GM21825 (cell line): ENCODE measurements at regions not wholly inside any gene's neighbourhood (a gene's known extent, or its start where the extent isn't known, plus 50 kb on each side); places are given as distances from the start of the nearest gene placed in this dataset.
"Not testable (repeated sequence)": the region's sequence is repeated elsewhere in the genome, so short reads cannot be mapped to it uniquely, and the experiment has no call there.

Source experiments
- ATAC-seq: cut with Tn5 transposase; IDR thresholded peaks from one replicate; pipeline ENCODE4 v1.9.1; 2021; ENCODE audit warnings: mild to moderate bottlenecking, moderate library complexity; ENCODE audit not compliant: unreplicated experiment

DNA sequence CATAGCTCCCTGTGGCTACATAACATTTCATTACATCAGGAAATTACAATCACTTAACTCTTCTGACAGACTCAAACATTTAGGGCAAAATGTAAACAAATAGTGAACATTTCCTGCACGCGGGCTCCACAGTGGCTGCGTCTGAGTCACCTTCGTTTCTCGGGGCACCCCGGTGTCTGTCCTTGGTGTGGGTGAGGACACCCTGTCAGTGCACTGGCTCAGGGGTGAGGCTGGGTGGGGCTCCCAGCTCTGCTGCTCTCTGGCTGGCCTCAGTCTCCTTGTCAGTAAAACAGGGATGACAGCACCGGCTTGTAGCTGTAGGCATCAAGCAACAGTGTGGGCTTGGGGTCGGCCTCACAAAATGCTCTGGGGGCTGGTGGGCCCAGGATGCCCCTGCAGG, 237.1 kb upstream of the SHH start:
- no peak for ATAC-seq

GRCh38 chr7:156046031-156046560, 233.8 kb upstream of the SHH start:
- no peak for ATAC-seq

DNA sequence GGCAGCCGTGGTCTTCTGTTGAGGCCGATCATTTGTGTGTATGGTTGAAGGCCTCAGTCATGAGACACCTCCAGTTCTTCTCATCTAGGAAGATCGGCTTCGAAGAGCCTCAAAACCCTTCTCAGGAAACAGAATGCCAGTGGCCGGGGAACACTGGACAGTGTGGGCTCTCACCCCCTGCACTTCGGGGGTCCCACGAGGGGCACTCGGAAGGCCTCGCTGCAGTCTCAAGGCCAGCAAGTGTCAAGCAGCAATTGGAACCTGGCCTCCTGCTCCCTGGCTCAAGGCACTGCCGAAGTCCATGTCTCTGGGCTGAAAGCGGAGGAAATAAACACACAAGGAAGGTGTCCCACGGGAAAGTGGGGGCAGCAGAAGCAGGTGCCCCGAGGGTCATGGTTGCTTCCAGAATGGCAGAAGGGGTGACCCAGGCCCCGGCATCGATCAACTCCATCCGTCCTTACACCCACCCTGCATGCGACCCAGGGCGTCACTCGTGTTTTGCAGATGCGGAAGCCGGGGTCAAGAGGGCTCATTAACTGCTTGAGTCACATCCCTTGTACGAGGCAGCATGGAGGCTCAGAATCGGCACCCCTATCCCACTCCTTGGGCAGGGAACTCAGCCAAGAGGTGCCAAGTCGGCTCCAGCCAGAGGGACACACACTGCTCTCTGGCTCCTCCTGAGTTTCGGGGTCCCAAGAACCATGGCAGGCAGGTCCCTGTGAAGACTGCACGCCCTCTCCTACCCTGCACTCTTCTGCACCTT, 231.3 kb upstream of the SHH start:
- no peak for ATAC-seq

GRCh38 chr7:156041398-156041797, 229.1 kb upstream of the SHH start:
- no peak for ATAC-seq

DNA sequence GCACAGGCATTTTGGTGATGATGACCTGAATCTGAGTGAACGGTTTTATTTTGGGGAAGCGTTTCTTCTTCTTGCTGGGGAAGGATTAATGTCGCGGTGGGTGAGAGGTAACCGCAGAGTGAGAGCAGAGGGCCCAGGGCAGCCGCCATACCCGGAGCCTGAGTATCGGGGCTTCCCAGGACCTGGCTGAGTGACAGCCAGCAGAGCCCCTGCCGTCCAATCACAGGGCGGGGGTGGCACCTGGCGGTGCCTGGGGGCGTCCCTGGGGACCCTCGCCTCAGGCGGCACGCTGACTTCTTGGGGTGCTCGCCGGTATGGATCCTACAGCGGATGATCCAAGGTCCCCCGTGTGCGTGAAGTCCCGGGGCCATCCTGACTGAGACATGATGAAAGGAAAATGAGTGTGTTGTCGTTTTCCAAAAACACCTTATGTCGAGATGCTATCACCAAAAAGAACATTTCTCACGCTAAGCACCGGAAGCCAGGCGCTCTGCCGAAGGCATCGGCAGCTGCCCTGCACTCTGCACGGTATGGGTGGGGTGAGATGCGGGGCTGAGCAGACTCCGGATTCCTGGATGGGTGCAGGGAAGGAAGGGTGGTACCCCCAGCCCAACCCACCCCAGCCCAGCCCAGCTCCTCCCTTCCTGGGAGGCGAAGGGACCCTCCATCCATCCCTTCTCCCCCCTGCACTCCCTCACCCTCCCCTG, 227.9 kb upstream of the SHH start:
- no peak for ATAC-seq

DNA sequence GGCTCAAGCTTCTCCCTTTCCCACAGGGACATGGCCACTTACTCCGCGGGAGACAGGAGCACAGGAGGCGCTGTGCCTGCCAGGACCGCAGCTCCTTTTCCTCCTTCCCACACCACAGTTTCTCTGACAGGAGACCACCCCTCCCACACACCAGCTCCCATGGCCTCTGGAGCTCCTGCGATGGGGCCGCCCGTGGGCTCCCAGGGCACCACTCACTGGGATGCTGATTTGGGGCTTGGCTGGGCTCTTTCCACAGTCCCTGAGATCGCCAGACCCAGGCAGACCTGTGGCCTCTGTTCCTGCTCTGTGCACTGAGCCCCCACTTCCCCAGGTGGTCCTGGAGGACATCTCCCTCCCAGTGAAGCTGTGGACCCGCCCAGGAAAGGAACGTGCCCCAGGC, 226.9 kb upstream of the SHH start:
- ATAC-seq = no peak

DNA sequence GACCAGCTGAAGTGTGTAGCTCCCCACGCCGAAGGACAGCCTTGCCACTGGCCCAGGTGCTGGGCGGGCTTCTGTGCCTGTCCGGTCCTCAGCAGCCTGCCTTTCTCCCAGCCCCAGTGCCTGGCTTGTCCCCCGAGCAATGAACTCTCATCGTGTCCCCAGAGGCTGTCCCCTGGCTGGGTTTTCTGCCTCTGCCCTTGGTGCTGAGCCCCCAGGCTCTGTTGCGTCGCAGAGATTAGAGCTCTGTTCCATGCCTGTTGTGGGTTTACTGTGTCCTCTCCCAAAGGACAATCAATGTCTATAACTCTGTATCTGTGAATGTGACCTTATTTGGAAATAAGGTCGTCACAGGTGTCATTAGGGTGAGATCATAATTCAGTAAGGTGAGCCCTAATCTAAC, 226.1 kb upstream of the SHH start:
- no peak for ATAC-seq

- ATAC-seq = no peak
These were observed 223.9 kb upstream of the SHH start for GRCh38 chr7:156036153-156036552.

GRCh38 chr7:156035387-156035786, 223.1 kb upstream of the SHH start:
- not testable (repeated sequence) for ATAC-seq

DNA sequence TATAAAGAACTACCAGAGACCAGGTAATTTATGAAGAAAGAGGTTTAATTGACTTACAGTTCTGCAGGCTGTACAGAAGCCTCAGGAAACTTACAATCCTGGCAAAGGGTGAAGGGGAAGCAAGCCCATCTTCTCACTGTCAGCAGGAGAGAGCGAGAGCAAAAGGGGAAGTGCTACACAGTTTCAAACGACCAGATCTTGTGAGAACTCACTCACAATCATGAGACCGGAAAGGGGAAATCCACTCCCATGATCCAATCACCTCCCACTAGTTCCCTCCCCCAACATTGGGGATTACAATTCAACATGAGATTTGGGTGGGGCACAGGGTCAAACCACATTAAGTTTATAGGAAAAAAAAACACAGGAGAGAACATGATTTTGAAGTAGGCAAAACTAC, 222.1 kb upstream of the SHH start:
- ATAC-seq = peak; percentile 78

DNA sequence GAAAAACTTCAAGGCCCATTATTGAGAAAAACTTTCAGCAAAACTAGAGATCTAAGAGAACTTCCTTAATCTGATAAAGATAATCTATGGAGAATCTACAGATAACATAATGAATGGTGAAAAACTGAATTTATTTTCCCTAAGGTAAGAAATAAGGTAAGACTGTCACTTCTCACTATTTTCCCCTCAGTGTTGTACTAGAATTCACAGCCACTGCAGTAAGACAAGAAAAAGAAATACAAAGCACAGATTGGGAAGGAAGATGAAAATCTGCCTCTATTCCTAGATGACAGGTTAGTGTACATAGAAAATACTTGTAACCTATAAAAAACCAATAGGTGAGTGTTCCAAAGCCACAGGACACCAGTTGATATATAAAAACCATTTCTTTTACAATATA, 220.7 kb upstream of the SHH start:
- no peak for ATAC-seq

GRCh38 chr7:156031679-156032478, 219.6 kb upstream of the SHH start:
- no peak for ATAC-seq

- ATAC-seq = no peak
These were observed 217.3 kb upstream of the SHH start for GRCh38 chr7:156029460-156030007.

- no peak for ATAC-seq
These were observed 216.3 kb upstream of the SHH start for GRCh38 chr7:156028521-156028920.

DNA sequence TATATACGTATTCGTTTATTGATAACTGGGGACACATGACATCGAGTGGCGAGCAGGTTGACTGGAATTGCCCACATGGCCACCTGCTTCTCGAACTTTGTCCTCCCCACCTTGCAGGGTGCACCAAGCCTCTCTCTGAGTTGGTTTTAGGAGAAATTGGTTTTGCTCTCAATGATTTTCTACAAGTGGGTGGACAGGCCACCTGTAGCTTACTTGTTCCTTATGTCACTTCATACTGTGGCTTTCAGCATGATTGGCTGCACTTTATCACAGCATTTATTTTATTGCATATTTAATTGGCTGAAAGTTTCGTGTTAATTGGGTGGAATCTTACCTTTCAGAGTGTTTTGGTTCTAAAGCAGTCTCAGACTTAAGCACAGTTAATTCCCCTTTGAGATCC, 215.6 kb upstream of the SHH start:
- ATAC-seq = no peak

DNA sequence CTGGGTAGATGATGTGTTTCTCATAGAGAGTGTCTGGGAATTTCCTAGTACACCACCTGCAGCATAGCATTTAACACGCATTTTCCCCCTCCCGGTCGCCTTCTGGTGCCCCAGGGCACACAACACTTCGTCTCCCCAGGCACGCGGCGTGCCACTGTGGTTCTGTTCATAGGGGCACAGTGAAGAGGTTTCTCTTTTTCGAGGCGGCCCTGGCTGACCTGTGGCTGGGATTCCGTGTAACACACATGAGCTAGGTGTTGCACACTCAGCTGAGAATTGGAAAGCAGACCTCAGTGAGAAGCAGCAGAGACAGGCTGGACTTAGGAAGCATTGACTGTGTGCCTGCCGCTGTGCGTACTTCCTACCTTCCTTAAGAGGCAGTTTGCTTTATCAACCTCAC, 214.3 kb upstream of the SHH start:
- ATAC-seq = no peak

DNA sequence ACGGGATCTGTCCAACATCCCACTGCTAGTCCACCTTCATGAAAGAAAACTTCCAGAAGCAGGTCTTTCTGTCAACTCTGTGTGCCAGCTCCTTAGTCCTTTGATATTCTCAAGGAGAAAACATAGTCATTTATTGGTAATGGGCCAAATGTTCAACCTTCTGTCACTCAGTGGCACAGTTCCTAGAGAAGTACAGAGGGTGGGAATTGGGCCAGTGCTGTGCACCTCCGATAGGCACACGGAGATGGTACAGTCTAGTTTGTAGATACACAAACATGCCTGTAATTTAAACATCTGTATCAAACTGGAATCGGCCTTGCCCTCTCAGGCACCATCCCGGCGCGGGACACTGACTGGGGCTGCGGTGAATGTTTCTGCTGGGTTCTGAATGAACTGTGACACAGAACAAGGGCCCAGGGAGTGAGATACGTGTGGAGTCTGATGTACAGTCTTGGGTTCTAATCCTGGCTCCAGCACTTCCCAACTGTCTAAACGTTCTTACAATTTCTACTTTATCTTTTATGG, 213.9 kb upstream of the SHH start:
- ATAC-seq = no peak

DNA sequence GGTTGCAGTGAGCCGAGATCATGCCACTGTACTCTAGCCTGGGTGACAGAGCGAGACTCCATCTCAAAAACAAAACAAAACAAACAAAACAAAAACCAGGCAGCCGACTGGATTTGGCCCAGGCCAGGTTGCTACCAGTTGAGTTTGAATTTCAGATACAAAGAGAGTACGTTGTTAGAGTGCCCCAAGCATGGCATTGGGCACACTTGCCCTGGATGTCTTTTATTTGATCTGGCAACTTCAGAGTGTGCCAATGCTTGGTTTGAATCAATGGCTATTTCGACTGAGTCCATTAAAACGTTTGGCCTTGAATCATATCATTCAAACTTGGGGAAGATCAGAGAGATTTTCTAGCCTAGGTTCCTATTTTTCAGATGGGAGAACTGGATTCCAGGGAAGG, 213.4 kb upstream of the SHH start:
- ATAC-seq = no peak

DNA sequence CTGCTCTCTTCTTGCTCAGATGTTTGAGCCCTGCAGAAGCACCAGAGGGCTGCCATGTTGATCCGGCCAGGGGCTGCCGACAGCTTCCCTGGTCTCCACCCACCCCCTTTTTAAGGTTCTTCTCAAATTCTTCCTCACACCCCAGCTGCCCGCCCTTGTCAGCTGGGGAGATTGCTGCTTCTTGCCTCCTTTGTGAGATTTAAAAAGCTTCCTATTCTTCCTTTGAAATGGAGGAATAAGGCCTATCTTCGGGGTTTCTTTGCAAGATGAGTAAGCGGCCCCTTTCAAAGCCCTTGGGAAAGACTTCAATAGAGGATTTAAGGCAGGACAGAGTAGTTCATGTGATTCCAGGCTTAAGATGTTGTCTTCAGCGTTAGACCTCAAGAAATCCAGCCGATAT, 211.9 kb upstream of the SHH start:
- ATAC-seq = no peak

- ATAC-seq = no peak
These were observed 210.5 kb upstream of the SHH start for GRCh38 chr7:156022483-156023459.
